HG03571 (cell line): ENCODE measurements at regions not wholly inside any gene's neighbourhood (a gene's known extent, or its start where the extent isn't known, plus 50 kb on each side); places are given as distances from the start of the nearest gene placed in this dataset.
"Not testable (repeated sequence)": the region's sequence is repeated elsewhere in the genome, so short reads cannot be mapped to it uniquely, and the experiment has no call there.

Source experiments
- ATAC-seq: cut with Tn5 transposase; IDR thresholded peaks from one replicate; pipeline ENCODE4 v1.9.1; 2021; ENCODE audit not compliant: unreplicated experiment

- no peak for ATAC-seq
These were observed 1228.8 kb upstream of the TMEM132C start for GRCh38 chr12:127038152-127038551.

GRCh38 chr12:127038761-127039160, 1228.2 kb upstream of the TMEM132C start:
- ATAC-seq, result no peak

GRCh38 chr12:127041985-127042625, 1224.9 kb upstream of the TMEM132C start:
- peak; percentile 87 for ATAC-seq

GRCh38 chr12:127043731-127044130, 1223.2 kb upstream of the TMEM132C start:
- ATAC-seq, result no peak

GRCh38 chr12:127044836-127045235, 1222.1 kb upstream of the TMEM132C start:
- ATAC-seq, result no peak

- ATAC-seq, result no peak
These were observed 1220.5 kb upstream of the TMEM132C start for GRCh38 chr12:127046467-127046866.

- no peak for ATAC-seq
These were observed 1218.9 kb upstream of the TMEM132C start for GRCh38 chr12:127048057-127048456.

GRCh38 chr12:127048525-127048924, 1218.4 kb upstream of the TMEM132C start:
- not testable (repeated sequence) for ATAC-seq

GRCh38 chr12:127051139-127051538, 1215.8 kb upstream of the TMEM132C start:
- ATAC-seq, result no peak

GRCh38 chr12:127052511-127053232, 1214.3 kb upstream of the TMEM132C start:
- no peak for ATAC-seq

GRCh38 chr12:127054531-127054930, 1212.4 kb upstream of the TMEM132C start:
- no peak for ATAC-seq

GRCh38 chr12:127060310-127060847, 1206.6 kb upstream of the TMEM132C start:
- no peak for ATAC-seq

GRCh38 chr12:127060933-127061332, 1206.0 kb upstream of the TMEM132C start:
- ATAC-seq, result no peak

- no peak for ATAC-seq
These were observed 1203.5 kb upstream of the TMEM132C start for GRCh38 chr12:127063339-127064072.

- no peak for ATAC-seq
These were observed 1202.8 kb upstream of the TMEM132C start for GRCh38 chr12:127064207-127064606.

- no peak for ATAC-seq
These were observed 1201.4 kb upstream of the TMEM132C start for GRCh38 chr12:127065595-127065994.

GRCh38 chr12:127070515-127071157, 1196.3 kb upstream of the TMEM132C start:
- ATAC-seq, result no peak

GRCh38 chr12:127074161-127074560, 1192.8 kb upstream of the TMEM132C start:
- ATAC-seq, result no peak

- no peak for ATAC-seq
These were observed 1191.0 kb upstream of the TMEM132C start for GRCh38 chr12:127075981-127076380.

GRCh38 chr12:127077262-127078045, 1189.5 kb upstream of the TMEM132C start:
- ATAC-seq, result no peak
